SH-SY5Y (cell line): ENCODE measurements at regions not wholly inside any gene's neighbourhood (a gene's known extent, or its start where the extent isn't known, plus 50 kb on each side); places are given as distances from the start of the nearest gene placed in this dataset.

Experiments used
- GATA2 ChIP-seq: IDR thresholded peaks from 2 replicates; pipeline ENCODE4 v1.6.1; 2011; ENCODE audit warnings: mild to moderate bottlenecking, low read depth, low read length
- GATA3 ChIP-seq: IDR thresholded peaks from 2 replicates; pipeline ENCODE4 v1.6.1; 2011; ENCODE audit warnings: low read depth, mild to moderate bottlenecking, low read length, moderate library complexity

GRCh38 chr18:67933271-67933670 is 416.8 kb upstream of the DSEL start:
- TF ChIP-seq GATA3 (no peak), GATA2 (no peak)
